ENCODE measurements at regions not wholly inside any gene's neighbourhood (a gene's known extent, or its start where the extent isn't known, plus 50 kb on each side); places are given as distances from the start of the nearest gene placed in this dataset.

DNA sequence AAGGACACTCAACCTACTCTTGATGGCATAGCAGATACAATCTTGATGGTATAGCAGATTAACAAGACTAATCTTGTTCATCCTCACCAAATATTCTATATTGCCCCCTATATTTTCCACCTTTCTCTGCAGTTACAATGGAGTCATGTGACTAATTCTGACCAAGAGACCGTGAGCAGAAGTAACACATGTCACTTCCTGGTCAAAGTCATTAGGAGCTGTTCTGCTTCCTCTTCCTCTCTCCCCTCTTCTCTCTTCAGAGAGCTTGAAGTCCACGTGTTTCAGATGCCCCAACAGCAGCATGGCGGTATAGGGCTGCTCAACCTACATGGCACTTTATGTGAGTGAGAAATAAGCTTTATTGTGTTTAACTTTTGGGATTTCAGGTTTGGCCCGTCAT lies 55.3 kb upstream of the ERCC4 start:
- H2BK15ac ChIP-seq (ENCODE audit: low read depth, low read length), result no peak overlapping the region
- no peak overlapping the region for H3K4ac ChIP-seq (ENCODE audit: low read depth, low read length)
- no peaks in the 10 kb centered on the region for H3K4me1 ChIP-seq (ENCODE audit: insufficient read depth, low read length)
- H3K36me3 Mint-ChIP-seq (ENCODE audit: insufficient read depth in 1 of 3, low read depth in 3 of 3), result peaks cover 0 to 9% (median 0%) of the 10 kb centered on the region in 3 experiments; a peak in 2 of 7 replicates
- no peak overlapping the region for H3K27ac Mint-ChIP-seq
- H3K9me3 ChIP-seq (ENCODE audit: control insufficient read depth, low read depth, low read length), result no peaks in the 10 kb centered on the region
- H4K91ac ChIP-seq (ENCODE audit: insufficient read length, low read depth, low read length), result no peak overlapping the region
- H3K23me2 ChIP-seq (ENCODE audit: insufficient read length, low read depth, low read length, poor library complexity, severe bottlenecking), result no peaks in the 10 kb centered on the region
- H3K4me1 Mint-ChIP-seq, result no peaks in the 10 kb centered on the region
- no peak overlapping the region for H2AFZ ChIP-seq (ENCODE audit: low read length)
- no peak for DNase-seq
- H2BK120ac ChIP-seq (ENCODE audit: low read depth, low read length, poor library complexity, severe bottlenecking), result no peak overlapping the region
- no peak overlapping the region for H3K9ac ChIP-seq (ENCODE audit: extremely low read depth, insufficient read length, low read length)
- H2BK20ac ChIP-seq (ENCODE audit: low read depth, low read length, poor library complexity, severe bottlenecking), result no peak overlapping the region
- no peak overlapping the region for H3K56ac ChIP-seq (ENCODE audit: insufficient read length, low read depth, low read length)
- H3K79me2 ChIP-seq (ENCODE audit: insufficient read depth, low read length), result no peaks in the 10 kb centered on the region
- peaks cover 3 to 8% of the 10 kb centered on the region in 2 experiments; a peak in 2 of 5 replicates for H3K9me3 Mint-ChIP-seq
- H2BK12ac ChIP-seq (ENCODE audit: insufficient read length, low read depth, low read length), result no peak overlapping the region
- no peak overlapping the region for H4K5ac ChIP-seq (ENCODE audit: insufficient read length, low read depth, low read length)
- H3K79me1 ChIP-seq (ENCODE audit: insufficient read depth, low read depth, low read length, poor library complexity, severe bottlenecking), result no peaks in the 10 kb centered on the region
- H3K27me3 ChIP-seq (ENCODE audit: insufficient read depth, low read length), result no peaks in the 10 kb centered on the region
- WGBS (ENCODE audit: extremely low coverage, insufficient read length, low lambda C conversion rate), result no CpG with 5 or more reads among the region's 4 CpGs
- no peaks in the 10 kb centered on the region for H4K20me1 ChIP-seq (ENCODE audit: control insufficient read depth, insufficient read depth, insufficient read length)
- H3K4me3 Mint-ChIP-seq, result no peak overlapping the region
- no peak overlapping the region for H3T11ph ChIP-seq (ENCODE audit: low read length)
- H3K4me2 ChIP-seq (ENCODE audit: insufficient read depth, insufficient read length, low read length), result no peak overlapping the region
- TF ChIP-seq, protein P1, sequence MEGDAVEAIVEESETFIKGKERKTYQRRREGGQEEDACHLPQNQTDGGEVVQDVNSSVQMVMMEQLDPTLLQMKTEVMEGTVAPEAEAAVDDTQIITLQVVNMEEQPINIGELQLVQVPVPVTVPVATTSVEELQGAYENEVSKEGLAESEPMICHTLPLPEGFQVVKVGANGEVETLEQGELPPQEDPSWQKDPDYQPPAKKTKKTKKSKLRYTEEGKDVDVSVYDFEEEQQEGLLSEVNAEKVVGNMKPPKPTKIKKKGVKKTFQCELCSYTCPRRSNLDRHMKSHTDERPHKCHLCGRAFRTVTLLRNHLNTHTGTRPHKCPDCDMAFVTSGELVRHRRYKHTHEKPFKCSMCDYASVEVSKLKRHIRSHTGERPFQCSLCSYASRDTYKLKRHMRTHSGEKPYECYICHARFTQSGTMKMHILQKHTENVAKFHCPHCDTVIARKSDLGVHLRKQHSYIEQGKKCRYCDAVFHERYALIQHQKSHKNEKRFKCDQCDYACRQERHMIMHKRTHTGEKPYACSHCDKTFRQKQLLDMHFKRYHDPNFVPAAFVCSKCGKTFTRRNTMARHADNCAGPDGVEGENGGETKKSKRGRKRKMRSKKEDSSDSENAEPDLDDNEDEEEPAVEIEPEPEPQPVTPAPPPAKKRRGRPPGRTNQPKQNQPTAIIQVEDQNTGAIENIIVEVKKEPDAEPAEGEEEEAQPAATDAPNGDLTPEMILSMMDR (conservative IDR thresholded peaks at IDR 0.05), result no peak
- no peaks in the 10 kb centered on the region for H3K27me3 Mint-ChIP-seq (ENCODE audit: low read depth)
- no peak overlapping the region for H3K18ac ChIP-seq (ENCODE audit: insufficient read length, low read depth, low read length)
- no peak overlapping the region for H4K8ac ChIP-seq (replicated peaks; ENCODE audit: insufficient read length, low read depth, low read length)
- no peak overlapping the region for H2BK5ac ChIP-seq (ENCODE audit: insufficient read length, low read length)
- no peak overlapping the region for H2AK5ac ChIP-seq (ENCODE audit: insufficient read length, low read length)
- H3K14ac ChIP-seq (ENCODE audit: insufficient read depth, low read length), result no peak overlapping the region
- no peak overlapping the region for H3K27ac ChIP-seq (ENCODE audit: insufficient read length, low read depth, low read length)
- H3K23ac ChIP-seq (ENCODE audit: insufficient read length, low read depth, low read length), result no peak overlapping the region
